ENCODE measurements at regions not wholly inside any gene's neighbourhood (a gene's known extent, or its start where the extent isn't known, plus 50 kb on each side); places are given as distances from the start of the nearest gene placed in this dataset.

GRCh38 chr10:3016016-3016415 is 51.3 kb upstream of the PFKP start:
- DNase-seq, result no peak

GRCh38 chr10:3014968-3015367 is 52.4 kb upstream of the PFKP start:
- no peak for DNase-seq

GRCh38 chr10:3012223-3012622 is 55.1 kb upstream of the PFKP start:
- DNase-seq, result no peak

- DNase-seq, result no peak
These were observed 56.4 kb upstream of the PFKP start for GRCh38 chr10:3010816-3011460.

GRCh38 chr10:3010334-3010733 is 57.0 kb upstream of the PFKP start:
- DNase-seq, result no peak

GRCh38 chr10:3009341-3009740 is 58.0 kb upstream of the PFKP start:
- DNase-seq, result no peak

GRCh38 chr10:3008518-3009195 is 58.7 kb upstream of the PFKP start:
- no peak for DNase-seq

- no peak for DNase-seq
These were observed 60.7 kb upstream of the PFKP start for GRCh38 chr10:3006607-3007006.

- DNase-seq, result no peak
These were observed 61.3 kb upstream of the PFKP start for GRCh38 chr10:3006093-3006492.

- no peak for DNase-seq
These were observed 65.0 kb upstream of the PFKP start for GRCh38 chr10:3002304-3002703.

- DNase-seq, result no peak
These were observed 67.3 kb upstream of the PFKP start for GRCh38 chr10:3000048-3000447.

GRCh38 chr10:2994221-2994961 is 73.0 kb upstream of the PFKP start:
- no peak for DNase-seq

- no peak for DNase-seq
These were observed 73.7 kb upstream of the PFKP start for GRCh38 chr10:2993636-2994035.

- DNase-seq, result no peak
These were observed 74.7 kb upstream of the PFKP start for GRCh38 chr10:2992401-2993198.

- no peak for DNase-seq
These were observed 76.6 kb upstream of the PFKP start for GRCh38 chr10:2990764-2991163.

- no peak for DNase-seq
These were observed 77.9 kb upstream of the PFKP start for GRCh38 chr10:2989292-2989947.

GRCh38 chr10:2987185-2987768 is 80.1 kb upstream of the PFKP start:
- no peak for DNase-seq

- DNase-seq, result no peak
These were observed 81.0 kb upstream of the PFKP start for GRCh38 chr10:2986391-2986801.

GRCh38 chr10:2985729-2986232 is 81.6 kb upstream of the PFKP start:
- DNase-seq, result no peak

- DNase-seq, result no peak
These were observed 82.7 kb upstream of the PFKP start for GRCh38 chr10:2984682-2985081.

- DNase-seq, result no peak
These were observed 85.2 kb upstream of the PFKP start for GRCh38 chr10:2982146-2982545.

- DNase-seq, result no peak
These were observed 86.0 kb upstream of the PFKP start for GRCh38 chr10:2981361-2981801.

Data from DMS 273 treated with DMSO at 0.1 percent for 48 hours (cell line).